DMS 273 (cell line): ENCODE measurements at regions not wholly inside any gene's neighbourhood (a gene's known extent, or its start where the extent isn't known, plus 50 kb on each side); places are given as distances from the start of the nearest gene placed in this dataset.

ENCODE experiments used
- DNase-seq: peaks from one replicate; lab custom pipeline; 2025; ENCODE audit not compliant: unreplicated experiment; lab: John Stamatoyannopoulos, UW

DNA sequence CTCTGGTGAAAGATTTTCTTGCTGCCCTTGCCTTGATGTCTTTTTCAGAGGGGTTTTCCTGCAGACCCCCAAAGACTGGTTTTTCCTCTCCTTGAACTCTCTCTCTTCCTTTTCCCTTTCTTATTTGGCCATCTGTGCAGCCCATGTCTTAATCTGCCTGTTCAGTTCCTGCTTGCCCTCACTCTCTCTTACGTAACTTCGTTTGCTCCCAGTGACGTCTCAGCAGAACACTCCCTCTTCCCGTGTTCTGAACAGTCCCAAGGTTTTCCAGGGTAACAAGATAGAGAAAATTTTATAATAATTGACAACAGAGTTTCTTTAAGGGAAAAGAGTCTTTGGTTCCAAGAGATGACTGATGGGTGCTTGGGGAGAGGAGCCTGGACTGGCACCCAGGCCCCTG lies 109.1 kb upstream of the LMO4 start:
- no peak for DNase-seq

DNA sequence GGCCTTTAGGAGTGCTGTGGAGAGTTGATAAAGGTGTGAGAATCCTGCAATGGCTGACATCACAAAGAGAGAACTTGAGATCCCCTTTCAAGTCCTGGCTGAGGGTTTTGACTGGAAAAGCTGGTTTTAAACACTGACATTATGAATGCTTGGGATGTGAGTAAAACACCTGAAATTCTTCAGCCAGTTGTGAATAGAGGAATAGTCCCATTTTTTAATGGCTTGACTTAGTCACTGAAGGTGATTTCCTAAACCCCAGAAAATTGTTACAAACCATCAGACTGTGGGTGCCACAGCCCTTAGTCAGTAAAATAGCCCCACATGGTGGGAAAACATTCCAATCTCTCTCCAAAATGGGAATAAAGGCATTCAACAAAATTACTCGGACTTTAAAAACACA lies 107.7 kb upstream of the LMO4 start:
- no peak for DNase-seq

DNA sequence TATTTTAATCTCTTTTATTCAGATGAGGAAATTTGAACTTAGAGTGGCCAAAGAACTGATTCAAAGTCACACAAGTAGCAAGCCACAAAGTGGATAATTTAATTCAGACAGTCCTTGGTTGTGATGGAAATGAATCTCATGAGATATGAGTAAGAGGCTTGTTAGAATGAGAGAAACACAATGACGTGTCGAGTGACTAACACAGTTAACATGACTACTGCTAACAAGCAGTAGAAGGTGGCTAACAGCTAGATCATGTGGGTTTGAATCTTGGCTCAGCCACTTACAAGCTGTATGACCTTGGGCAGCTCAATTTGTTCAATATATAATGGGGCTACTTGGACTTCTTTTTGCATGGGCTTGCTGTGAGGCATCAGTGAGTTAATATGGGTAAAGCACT lies 104.5 kb upstream of the LMO4 start:
- DNase-seq, result no peak

DNA sequence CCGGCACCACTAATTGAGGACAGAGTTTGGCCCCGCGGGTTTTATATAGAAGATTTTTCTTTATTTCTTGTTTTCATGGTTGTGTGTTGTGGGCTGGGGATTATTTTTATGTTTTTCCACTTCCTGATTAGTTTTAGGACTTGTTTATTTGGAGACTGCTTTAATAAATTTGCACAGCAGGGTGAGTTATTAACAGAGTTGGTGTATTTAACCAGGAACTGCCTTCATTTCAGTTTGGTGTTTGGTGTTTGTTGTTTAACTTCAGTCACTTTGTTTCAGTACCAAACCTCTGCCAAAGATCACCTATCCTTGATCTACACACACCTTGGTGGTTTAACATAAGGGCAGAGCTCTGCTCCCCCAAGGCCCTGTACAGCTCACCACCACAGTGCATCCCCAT lies 103.5 kb upstream of the LMO4 start:
- DNase-seq, result no peak

DNA sequence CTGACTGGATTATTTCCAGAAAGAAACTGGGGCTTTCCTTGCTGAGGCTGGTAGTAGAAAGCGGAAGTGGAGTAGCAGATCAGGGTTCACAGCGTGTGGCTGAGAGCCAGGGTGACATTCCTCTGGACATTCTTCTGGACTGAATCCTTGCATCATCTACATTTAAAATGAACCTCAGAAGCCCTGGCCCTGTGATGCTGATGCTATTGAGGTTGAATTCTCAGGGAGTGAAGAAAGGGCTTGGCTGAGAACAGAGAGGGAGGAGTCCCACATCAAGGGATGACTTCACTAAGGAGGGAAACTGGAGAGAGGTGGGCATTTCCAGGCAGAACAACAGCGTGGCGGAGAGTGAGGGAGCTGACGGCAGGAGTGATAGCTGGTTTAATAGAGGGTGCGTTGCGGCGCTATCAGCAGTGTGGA lies 102.3 kb upstream of the LMO4 start:
- no peak for DNase-seq

DNA sequence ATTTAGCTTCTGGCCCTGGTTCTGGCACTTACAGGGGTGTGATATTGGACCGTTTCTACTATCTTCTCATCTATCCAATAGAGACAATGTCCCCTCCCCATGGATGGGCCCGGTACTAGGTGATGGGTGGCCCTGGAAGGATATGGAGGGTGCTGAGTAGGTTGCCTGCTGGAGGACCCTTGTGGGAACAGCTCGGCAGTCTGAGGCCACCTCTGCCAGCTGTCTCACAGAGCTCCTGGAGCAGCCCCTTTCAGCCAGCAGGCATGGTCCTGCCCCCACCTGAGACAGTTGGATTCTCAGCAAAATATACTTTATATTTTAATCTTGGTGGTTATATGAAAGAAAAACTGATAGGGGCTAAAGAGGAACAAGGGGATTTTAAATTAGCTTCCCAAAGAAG lies 101.0 kb upstream of the LMO4 start:
- no peak for DNase-seq

DNA sequence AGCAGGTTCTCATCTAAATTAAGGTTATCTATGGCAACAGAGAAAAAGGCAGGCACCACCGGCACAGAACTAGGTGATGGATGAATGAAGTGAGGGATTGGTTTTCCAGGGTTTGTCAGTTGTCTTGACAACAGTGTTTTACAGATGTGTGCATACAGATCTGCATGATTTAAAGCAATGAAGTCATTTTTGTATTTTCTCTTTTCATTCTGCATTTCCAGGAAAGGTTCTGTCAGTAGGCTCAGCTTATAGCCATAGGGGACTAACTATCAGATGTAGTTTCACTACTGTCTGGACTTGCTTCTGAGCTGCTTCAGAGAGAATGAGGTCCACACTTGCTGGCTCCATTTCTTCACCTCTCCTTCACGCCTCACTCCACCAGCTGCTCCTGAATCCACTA lies 98.2 kb upstream of the LMO4 start:
- DNase-seq, result no peak

DNA sequence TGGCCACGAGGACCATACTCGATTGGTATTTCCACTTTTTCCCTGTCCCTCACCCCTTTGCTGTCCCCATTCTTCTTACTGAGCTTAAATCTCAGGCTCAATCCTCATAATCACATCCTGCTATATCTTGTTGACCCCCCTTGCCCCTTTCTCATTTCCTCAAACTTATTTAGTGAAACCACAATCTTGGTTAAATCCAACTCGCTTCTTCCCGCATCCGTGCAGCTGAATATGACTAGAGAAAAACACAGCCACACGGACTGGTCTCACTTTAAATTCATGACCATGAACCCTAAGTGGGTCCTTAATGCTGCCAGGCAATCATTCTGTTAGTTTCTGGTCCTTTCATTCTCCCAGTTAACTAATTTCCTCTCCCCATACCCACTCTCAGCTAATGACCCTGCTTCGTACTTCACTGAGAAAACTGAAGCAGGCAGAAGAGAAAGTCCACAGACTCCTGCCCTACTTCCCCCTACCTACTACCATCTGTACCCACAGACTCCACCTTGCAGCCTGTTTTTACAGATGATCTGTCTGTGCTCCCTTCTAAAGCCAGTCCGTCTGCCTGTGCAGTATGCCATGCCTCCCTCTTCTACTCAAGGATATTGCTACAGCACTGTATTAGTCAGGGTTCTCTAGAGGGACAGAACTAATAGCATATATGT lies 96.8 kb upstream of the LMO4 start:
- no peak for DNase-seq

DNA sequence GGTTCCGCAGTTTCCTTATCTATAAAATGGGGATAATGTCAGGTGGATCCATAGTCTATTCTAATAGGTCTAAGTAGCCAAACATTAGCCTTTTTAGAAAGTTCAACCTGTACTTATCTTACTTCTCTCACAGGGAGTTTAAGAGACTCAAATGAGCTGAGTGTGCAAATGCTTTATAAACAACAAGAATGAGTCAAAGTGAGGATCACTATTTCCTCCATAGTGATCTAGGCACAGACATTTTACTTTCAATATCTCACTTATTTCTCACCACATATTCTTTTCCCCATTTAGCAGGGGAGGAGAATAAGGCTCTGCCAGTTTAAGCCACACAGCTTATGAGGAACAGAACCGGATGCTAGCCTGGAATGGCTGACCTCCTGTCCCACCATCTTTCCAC lies 92.1 kb upstream of the LMO4 start:
- no peak for DNase-seq

DNA sequence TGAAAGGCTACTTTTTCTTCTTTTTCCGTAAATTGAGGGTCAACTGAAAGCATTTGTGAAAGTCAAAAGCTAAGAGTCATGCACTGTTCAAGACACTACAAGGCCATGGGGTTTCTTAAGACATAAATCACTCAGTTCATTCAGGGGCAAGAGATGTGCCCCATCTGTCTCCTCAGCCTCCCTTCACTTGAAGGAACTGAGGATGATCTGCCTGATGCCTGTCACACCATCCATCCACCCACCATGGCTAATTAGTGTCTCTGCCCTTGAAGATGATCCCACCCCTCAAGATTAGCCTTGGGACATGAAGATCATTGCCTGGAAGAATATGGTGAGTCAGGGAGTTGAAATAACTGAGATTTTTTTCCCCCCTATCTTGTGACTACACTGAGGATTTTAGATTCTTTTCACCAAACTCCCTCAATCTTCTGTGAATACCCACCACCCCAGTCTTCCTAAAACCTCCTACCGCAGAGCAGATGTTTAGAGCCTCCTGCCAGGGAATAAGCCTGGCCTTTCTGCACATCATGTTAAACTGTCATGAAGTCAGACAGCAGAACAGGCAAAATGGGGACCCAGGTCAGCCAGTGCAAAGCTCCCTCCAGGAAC lies 88.6 kb upstream of the LMO4 start:
- DNase-seq, result no peak

DNA sequence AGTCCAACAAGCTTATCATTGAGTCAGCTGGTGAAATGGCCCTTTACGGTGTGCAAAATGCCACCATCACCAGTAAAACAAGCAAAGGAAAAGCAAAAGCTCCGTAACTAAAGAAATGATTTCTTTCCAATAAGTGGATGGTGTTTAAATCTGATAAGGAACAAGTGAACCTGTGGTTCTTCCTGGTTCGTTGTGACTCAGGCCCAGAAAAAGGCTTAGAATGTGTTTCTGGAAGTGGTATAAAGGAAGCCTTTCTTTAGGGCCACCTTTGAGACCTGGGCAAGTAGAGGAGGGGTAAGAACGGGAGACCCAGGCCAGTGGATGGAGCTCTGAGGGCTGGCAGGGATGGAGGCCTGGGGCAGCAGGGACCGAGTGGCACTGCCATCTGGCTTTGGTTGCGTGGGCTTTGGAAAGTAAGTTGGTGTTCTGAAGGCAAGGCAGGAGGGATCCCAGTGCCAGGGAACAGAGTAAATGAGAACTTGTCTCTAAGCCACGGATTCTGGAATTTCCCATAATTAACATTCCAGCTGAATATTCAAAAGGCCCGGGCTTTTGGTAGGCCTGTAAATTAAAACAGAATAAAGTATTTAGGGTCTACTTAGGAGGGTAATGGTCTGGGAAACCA lies 87.9 kb upstream of the LMO4 start:
- DNase-seq, result no peak

DNA sequence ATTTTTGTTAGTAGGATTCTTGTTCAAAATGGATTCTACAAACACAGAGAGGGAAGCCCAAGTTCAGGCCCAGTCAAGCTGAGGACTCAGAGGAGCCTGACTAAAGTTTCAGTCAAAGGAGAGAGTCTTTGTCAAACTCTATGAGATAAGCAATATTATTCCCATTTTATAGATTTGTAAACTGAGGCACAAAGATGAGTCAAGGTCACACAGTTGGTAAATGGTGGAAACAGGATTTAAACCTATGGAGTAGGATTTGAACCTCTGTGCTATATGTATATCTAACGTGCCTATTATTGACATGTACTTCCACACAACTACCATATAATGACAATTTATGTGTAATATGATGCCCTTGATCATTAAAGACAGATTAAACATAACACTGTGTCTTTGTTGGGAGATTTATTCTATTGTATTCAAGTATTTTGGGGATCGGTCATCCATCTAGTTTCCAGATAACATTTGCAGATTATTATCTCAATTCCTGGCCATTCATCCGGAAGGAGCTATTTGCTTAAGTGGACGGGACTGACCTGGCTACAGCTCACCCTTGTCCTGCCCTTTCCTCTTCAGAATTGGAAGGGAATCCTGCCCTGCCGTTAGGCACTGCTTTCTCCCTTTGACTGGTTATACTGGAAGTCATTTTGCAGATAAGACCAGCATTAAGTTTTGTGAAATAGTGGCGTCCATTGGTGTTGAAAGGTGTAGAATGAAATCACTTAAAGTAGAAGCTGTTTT lies 86.1 kb upstream of the LMO4 start:
- no peak for DNase-seq

DNA sequence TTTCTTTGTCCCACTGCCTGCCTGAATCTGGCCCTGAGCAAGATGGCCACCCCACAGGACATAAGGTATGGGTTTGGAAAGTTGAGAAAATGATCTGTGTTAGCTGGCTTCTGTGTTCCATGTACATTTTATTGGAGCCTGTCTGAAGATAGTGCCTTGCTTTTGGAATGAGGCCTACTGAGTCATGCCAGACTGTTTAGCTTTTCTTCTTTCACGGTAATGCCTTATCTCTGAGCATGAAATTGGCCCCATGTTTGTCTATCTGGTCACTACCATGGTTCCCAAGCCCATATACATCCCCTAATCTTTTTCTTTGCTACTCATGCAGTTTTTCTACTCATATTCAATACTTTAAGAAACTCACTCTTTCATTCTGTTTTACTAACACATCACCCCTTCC lies 85.1 kb upstream of the LMO4 start:
- DNase-seq, result no peak

DNA sequence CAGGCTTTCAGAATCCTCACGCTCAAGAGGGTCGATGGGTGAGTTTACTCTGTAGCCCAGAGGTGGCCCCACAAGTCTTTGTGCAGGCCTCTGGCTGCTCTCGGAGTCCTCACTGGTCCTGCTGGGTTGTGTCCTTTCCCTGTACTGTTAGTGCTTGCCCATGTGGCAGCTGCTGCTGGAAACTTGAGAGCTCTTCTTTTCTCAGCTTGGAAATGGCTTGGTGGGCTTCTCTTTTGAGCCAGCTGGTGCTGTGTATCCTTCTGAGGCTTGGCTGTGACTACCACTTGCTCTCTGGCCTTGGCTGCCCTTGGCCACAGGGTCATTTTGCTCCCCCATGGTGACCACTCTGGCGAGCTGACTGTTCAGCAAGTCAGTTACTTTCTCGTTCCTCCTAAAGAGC lies 82.2 kb upstream of the LMO4 start:
- peak; percentile 33 for DNase-seq

DNA sequence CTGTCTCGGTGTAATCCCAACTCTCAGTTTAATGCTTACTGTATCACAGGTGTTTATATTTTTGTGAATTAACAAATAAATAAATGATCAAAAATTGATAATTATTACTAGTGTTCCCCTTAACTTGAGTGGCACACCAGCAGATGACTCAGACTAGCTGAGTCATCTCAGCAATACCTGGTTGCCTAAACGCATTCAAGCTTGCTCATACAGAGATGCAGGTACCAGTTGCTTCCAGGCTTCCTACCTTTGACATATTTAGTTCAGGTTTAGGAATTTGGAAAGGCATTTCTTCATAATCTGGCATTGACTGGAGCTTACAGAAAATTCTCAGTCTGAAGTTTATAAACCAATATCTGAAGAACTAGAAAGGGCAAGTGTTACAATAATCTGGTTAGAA lies 78.9 kb upstream of the LMO4 start:
- no peak for DNase-seq

DNA sequence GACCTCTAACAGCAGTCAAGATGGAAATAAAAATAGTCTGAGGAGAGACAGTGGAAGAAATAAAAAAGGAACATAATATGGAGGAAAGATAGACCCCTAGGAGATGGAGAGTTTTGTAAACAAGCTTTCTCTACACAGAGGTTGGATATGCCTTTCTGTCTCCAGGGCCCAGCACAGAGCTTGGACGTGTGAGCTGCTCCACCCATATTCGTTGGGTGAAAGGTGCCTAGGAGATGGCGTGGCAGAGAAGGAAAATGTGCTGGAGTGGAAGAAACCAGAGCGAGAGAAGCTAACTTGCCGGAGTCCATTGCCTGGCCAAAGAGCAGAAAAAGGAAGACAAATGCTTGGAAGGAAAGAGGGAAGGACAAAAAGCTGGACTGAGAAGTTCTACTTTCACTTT lies 78.3 kb upstream of the LMO4 start:
- DNase-seq, result no peak

DNA sequence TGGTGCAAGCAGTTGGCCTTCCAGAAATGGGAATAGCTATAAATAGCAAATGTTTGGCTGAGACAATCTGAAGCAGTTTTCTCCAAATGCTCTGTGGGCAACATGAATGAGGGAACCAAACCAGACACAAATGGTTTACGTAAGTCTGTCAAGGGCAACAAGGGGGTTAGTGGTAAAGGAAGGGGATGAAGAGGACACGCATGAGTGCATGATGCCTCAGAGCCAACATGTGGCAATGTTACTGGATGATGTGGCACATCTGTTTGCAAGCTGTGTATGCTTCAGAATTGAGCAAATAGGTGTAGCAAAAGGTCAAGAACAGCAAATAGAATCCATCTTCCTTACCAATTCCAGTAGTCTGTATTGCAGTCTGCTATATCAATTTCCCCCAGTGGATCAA lies 76.3 kb upstream of the LMO4 start:
- DNase-seq, result no peak

DNA sequence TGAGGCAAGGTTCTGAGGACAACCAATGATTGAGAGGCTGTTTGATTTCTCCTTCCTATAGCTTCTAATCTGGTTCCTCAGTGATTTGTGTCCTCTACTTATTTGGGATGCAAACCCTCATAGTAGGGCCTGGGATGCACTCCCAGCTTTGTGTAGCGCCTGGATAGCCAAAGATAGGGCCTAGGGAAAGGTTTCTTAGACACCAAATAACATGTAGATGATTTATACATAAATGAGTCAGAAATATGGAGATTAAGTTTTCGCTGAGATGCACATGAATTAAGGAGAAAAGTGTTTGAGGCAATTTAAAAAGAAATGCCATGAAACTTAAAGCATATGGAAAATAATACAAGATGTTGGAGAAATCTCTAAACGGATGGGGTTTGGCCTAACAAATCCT lies 66.0 kb upstream of the LMO4 start:
- no peak for DNase-seq

DNA sequence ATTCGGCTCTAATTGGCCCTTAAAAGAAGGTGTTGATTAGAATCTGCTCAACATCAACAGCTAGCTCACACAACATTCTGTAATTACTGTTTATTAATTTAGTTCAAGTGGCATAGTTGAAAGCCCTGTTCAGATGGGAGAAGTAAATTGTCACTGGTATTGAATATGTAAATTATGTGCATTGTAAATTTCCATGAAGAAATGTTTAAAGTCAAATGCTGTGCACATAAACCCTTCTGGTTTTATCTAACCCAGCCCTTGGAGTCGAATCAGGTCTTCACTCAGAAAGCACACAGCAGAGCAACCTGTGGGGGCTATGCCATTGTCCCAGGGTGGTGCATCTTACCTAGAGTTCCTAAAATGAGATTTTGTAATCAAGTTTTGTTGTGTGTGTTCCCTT lies 65.4 kb upstream of the LMO4 start:
- DNase-seq, result no peak

DNA sequence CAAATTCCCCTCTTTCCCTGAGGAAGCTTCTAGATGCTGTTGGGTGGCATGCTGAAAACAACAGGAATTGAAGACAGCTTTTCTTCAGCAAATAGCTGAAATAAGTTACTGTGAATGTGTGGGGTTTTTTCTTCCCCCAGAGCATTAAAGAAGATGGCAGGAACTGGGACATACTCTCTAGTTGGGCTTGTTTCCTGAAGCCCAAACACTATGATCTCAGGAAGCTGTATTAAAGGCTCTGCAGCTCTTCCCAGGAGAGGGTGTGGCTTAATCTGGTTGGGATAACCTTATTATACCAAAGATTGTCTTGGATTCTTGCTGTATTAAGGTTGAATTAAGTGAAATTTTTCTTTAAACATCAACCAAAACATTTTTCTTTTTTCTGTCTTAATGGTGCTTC lies 64.9 kb upstream of the LMO4 start:
- no peak for DNase-seq

DNA sequence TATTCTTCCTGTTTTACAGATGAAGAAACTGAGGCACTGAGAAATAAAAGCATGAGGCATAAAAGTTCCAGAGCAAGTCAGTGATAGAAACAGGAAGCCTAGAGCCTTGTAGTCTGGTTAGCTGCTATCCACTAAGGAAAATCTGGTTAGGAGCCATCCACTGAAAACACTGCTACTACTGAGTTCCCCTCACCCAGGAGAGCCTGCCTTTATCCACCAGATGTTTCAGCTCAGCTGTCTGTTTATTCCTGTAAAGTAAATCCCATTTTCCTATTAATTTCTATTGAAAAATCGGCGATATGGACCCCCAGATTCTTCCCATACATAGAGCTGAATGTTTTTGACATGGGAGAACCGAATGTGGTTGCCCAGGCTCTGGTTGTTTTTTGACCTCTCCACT lies 63.7 kb upstream of the LMO4 start:
- DNase-seq, result no peak

DNA sequence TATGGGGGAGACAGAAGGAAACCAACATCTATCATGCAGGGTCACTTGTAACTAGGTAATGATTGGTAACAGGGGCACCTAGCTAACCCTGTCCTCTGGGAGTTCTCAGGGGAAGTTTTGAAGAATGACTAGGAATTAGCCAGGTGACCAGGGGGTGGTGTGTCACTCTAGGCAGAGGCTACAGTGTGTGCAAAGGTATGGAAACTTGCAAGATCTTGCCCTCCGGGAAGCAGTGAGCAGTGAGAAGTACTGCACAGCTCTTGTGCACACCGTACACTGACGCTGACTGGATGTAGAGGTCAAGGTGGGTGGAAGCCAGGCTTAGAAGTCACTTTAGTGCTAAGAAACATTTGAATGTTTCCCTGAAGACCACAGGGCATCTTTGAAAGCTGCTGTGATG lies 62.9 kb upstream of the LMO4 start:
- DNase-seq, result no peak
